Suprapubic skin (tissue), 3 donors: ENCODE measurements at regions not wholly inside any gene's neighbourhood (a gene's known extent, or its start where the extent isn't known, plus 50 kb on each side); places are given as distances from the start of the nearest gene placed in this dataset.

Source experiments
- POLR2A ChIP-seq, 2 donors: fragments of 450-650 bp; IDR thresholded peaks; one replicate each; pipeline ENCODE4 v1.6.1; 2017; ENCODE audit warnings: antibody characterized with exemption in 2 of 2, mild to moderate bottlenecking in 2 of 2, moderate library complexity in 2 of 2
- TF ChIP-seq, protein P1 (sequence below), 2 donors: fragments of 200-600 bp in 1 of 2; fragments of 450-650 bp in 1 of 2; sonication (generic) in 1 of 2; IDR thresholded peaks; one replicate each; pipeline ENCODE4 v1.5.1; 2016 to 2019; ENCODE audit warnings: antibody characterized with exemption in 2 of 2, mild to moderate bottlenecking in 1 of 2, moderate library complexity in 1 of 2

DNA sequence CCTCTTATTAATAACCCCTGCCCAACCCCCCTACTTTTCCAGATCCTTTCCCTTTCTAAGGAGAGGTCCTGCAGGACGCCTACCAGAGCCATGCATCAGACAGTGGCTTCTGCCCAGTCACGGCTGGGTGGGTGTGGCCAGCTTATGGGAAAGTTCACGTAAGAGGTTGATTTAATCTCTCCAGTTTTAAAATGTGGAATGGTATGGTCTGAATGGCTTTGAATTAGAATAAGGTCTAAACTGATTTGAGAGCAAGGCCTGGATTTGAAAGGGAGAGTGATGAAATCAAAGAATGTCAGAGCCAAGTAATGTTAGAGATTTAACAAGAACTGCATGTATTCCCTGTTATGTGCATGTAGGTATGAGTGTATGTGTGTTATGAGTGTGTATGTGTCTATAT lies 275.7 kb downstream of the PAX1 start:
- TF ChIP-seq, protein P1, sequence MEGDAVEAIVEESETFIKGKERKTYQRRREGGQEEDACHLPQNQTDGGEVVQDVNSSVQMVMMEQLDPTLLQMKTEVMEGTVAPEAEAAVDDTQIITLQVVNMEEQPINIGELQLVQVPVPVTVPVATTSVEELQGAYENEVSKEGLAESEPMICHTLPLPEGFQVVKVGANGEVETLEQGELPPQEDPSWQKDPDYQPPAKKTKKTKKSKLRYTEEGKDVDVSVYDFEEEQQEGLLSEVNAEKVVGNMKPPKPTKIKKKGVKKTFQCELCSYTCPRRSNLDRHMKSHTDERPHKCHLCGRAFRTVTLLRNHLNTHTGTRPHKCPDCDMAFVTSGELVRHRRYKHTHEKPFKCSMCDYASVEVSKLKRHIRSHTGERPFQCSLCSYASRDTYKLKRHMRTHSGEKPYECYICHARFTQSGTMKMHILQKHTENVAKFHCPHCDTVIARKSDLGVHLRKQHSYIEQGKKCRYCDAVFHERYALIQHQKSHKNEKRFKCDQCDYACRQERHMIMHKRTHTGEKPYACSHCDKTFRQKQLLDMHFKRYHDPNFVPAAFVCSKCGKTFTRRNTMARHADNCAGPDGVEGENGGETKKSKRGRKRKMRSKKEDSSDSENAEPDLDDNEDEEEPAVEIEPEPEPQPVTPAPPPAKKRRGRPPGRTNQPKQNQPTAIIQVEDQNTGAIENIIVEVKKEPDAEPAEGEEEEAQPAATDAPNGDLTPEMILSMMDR (IDR thresholded peaks at IDR 0.05): no peak
- no peak for TF ChIP-seq POLR2A (IDR thresholded peaks at IDR 0.05)
